ENCODE measurements at regions not wholly inside any gene's neighbourhood (a gene's known extent, or its start where the extent isn't known, plus 50 kb on each side); places are given as distances from the start of the nearest gene placed in this dataset.

GRCh38 chr9:99374793-99375192 lies 152.7 kb downstream of the SEC61B start:
- TF ChIP-seq ZNF232 (CRISPR knock-in tag; IDR thresholded peaks at IDR 0.05): no peak
- no peak for TF ChIP-seq CTCF (IDR thresholded peaks at IDR 0.05)
- TF ChIP-seq TP53 (CRISPR knock-in tag; IDR thresholded peaks at IDR 0.05): no peak
- TF ChIP-seq ATF2 (CRISPR knock-in tag; IDR thresholded peaks at IDR 0.05; ENCODE audit: borderline replicate concordance, low read depth): no peak
- no peak for TF ChIP-seq NR2C2 (CRISPR knock-in tag; IDR thresholded peaks at IDR 0.05)
- no peak for TF ChIP-seq MAX (CRISPR knock-in tag; IDR thresholded peaks at IDR 0.05)
- no peak for TF ChIP-seq ATF1 (CRISPR knock-in tag; IDR thresholded peaks at IDR 0.05)
- no peak for TF ChIP-seq STAT6 (CRISPR knock-in tag; conservative IDR thresholded peaks at IDR 0.05; ENCODE audit: low read depth)
- no peak for TF ChIP-seq ETV6 (CRISPR knock-in tag; IDR thresholded peaks at IDR 0.05)
- TF ChIP-seq TCF7 (CRISPR knock-in tag; IDR thresholded peaks at IDR 0.05; ENCODE audit: low read depth): no peak
- no peak for TF ChIP-seq SP1 (CRISPR knock-in tag; conservative IDR thresholded peaks at IDR 0.05)
- no peak for TF ChIP-seq MLX (CRISPR knock-in tag; IDR thresholded peaks at IDR 0.05)
- no peak for TF ChIP-seq PRRX2 (CRISPR knock-in tag; IDR thresholded peaks at IDR 0.05)
- TF ChIP-seq ZSCAN18 (CRISPR knock-in tag; IDR thresholded peaks at IDR 0.05): no peak

All from WTC11 (cell line).